COR-L47 (cell line): ENCODE measurements at regions not wholly inside any gene's neighbourhood (a gene's known extent, or its start where the extent isn't known, plus 50 kb on each side); places are given as distances from the start of the nearest gene placed in this dataset.
"Not testable (repeated sequence)": the region's sequence is repeated elsewhere in the genome, so short reads cannot be mapped to it uniquely, and the experiment has no call there.

Experiments used
- DNase-seq: peaks from one replicate; lab custom pipeline; 2025; lab: John Stamatoyannopoulos, UW

- DNase-seq: no peak
Observed at GRCh38 chr12:74595696-74596095, 58.1 kb downstream of the ATXN7L3B start.

- DNase-seq: no peak
Observed at GRCh38 chr12:74598819-74599218, 61.2 kb downstream of the ATXN7L3B start.

- DNase-seq: no peak
Observed at GRCh38 chr12:74599932-74600331, 62.3 kb downstream of the ATXN7L3B start.

GRCh38 chr12:74600817-74601216, 63.2 kb downstream of the ATXN7L3B start:
- DNase-seq: not testable (repeated sequence)

- DNase-seq: no peak
Observed at GRCh38 chr12:74602881-74603672, 65.4 kb downstream of the ATXN7L3B start.

GRCh38 chr12:74608231-74608775, 70.7 kb downstream of the ATXN7L3B start:
- DNase-seq: no peak

GRCh38 chr12:74610711-74611110, 73.1 kb downstream of the ATXN7L3B start:
- DNase-seq: no peak

- no peak for DNase-seq
Observed at GRCh38 chr12:74614426-74614825, 76.8 kb downstream of the ATXN7L3B start.

GRCh38 chr12:74619084-74619483, 81.4 kb downstream of the ATXN7L3B start:
- DNase-seq: no peak

- DNase-seq: no peak
Observed at GRCh38 chr12:74619884-74620283, 82.2 kb downstream of the ATXN7L3B start.

GRCh38 chr12:74620921-74621320, 83.3 kb downstream of the ATXN7L3B start:
- DNase-seq: no peak

GRCh38 chr12:74624201-74624600, 86.6 kb downstream of the ATXN7L3B start:
- peak; percentile 41 for DNase-seq

- no peak for DNase-seq
Observed at GRCh38 chr12:74626397-74626796, 88.8 kb downstream of the ATXN7L3B start.

GRCh38 chr12:74641262-74641661, 103.6 kb downstream of the ATXN7L3B start:
- DNase-seq: no peak

GRCh38 chr12:74641694-74642093, 104.1 kb downstream of the ATXN7L3B start:
- no peak for DNase-seq

- DNase-seq: no peak
Observed at GRCh38 chr12:74644681-74645080, 107.0 kb downstream of the ATXN7L3B start.

GRCh38 chr12:74646831-74647230, 109.2 kb downstream of the ATXN7L3B start:
- DNase-seq: peak; percentile 12

- no peak for DNase-seq
Observed at GRCh38 chr12:74647256-74647655, 109.6 kb downstream of the ATXN7L3B start.

- no peak for DNase-seq
Observed at GRCh38 chr12:74656251-74656650, 118.6 kb downstream of the ATXN7L3B start.

- no peak for DNase-seq
Observed at GRCh38 chr12:74660442-74660841, 122.8 kb downstream of the ATXN7L3B start.

GRCh38 chr12:74663958-74664357, 126.3 kb downstream of the ATXN7L3B start:
- DNase-seq: no peak

GRCh38 chr12:74665690-74666089, 128.1 kb downstream of the ATXN7L3B start:
- DNase-seq: no peak

- DNase-seq: no peak
Observed at GRCh38 chr12:74671421-74671820, 133.8 kb downstream of the ATXN7L3B start.

- not testable (repeated sequence) for DNase-seq
Observed at GRCh38 chr12:74676955-74677354, 139.3 kb downstream of the ATXN7L3B start.
